Testis (tissue), 2 donors: ENCODE measurements at regions not wholly inside any gene's neighbourhood (a gene's known extent, or its start where the extent isn't known, plus 50 kb on each side); places are given as distances from the start of the nearest gene placed in this dataset.

Experiments
- POLR2A ChIP-seq: fragments of 450-650 bp; IDR thresholded peaks from one replicate; pipeline ENCODE4 v1.6.1; 2017; ENCODE audit warnings: antibody characterized with exemption, mild to moderate bottlenecking, moderate library complexity
- TF ChIP-seq, protein P1 (sequence below), 3 experiments: fragments of 450-650 bp in 2 of 3; fragments of 200-600 bp in 1 of 3; sonication (generic) in 1 of 3; IDR thresholded peaks; one replicate each; pipeline ENCODE4 v1.5.1; 2016 to 2019; ENCODE audit warnings: antibody characterized with exemption in 3 of 3, mild to moderate bottlenecking in 2 of 3, moderate library complexity in 1 of 3

DNA sequence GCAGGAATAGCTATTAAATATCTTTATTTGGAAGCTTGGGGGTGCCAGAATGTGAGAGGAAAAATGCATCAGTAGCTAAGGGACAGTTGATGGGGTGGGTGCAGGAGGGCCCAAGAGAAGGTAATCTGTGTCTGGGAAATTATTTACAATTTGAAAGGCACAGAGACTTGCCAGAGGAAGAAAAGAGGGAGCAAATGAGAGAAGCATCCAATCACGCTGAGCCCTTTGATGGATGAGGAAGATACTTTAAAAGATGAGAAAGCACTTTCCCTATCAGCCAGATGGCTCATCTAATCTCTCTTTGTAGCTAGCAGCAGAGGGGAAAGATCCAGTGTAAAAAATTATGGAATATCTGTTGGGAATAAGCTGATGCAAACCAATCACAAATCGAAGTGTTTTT is 57.0 kb upstream of the ABCA1 start:
- TF ChIP-seq, protein P1, sequence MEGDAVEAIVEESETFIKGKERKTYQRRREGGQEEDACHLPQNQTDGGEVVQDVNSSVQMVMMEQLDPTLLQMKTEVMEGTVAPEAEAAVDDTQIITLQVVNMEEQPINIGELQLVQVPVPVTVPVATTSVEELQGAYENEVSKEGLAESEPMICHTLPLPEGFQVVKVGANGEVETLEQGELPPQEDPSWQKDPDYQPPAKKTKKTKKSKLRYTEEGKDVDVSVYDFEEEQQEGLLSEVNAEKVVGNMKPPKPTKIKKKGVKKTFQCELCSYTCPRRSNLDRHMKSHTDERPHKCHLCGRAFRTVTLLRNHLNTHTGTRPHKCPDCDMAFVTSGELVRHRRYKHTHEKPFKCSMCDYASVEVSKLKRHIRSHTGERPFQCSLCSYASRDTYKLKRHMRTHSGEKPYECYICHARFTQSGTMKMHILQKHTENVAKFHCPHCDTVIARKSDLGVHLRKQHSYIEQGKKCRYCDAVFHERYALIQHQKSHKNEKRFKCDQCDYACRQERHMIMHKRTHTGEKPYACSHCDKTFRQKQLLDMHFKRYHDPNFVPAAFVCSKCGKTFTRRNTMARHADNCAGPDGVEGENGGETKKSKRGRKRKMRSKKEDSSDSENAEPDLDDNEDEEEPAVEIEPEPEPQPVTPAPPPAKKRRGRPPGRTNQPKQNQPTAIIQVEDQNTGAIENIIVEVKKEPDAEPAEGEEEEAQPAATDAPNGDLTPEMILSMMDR (IDR thresholded peaks at IDR 0.05), result no peak
- no peak for TF ChIP-seq POLR2A
